Ishikawa (cell line): ENCODE measurements at regions not wholly inside any gene's neighbourhood (a gene's known extent, or its start where the extent isn't known, plus 50 kb on each side); places are given as distances from the start of the nearest gene placed in this dataset.
A peak's percentile ranks its signal among the peaks of the same experiment; 100 is the strongest.

Experiments
- CEBPB ChIP-seq: IDR thresholded peaks from 2 replicates; pipeline ENCODE4 v1.6.1; 2012
- EGR1 ChIP-seq: IDR thresholded peaks from 2 replicates; pipeline ENCODE4 v1.6.1; 2012
- EP300 ChIP-seq: IDR thresholded peaks from 2 replicates; pipeline ENCODE4 v1.6.1; 2012; ENCODE audit warnings: borderline replicate concordance
- FOXM1 ChIP-seq: IDR thresholded peaks from 2 replicates; pipeline ENCODE4 v1.6.1; 2012; ENCODE audit warnings: low read depth, borderline replicate concordance
- NFIC ChIP-seq: IDR thresholded peaks from 2 replicates; pipeline ENCODE4 v1.6.1; 2012
- RAD21 ChIP-seq: IDR thresholded peaks from 2 replicates; pipeline ENCODE4 v1.6.1; 2012; ENCODE audit warnings: low read depth
- TAF1 ChIP-seq: IDR thresholded peaks from 2 replicates; pipeline ENCODE4 v1.6.1; 2012; ENCODE audit warnings: low read depth, mild to moderate bottlenecking
- TCF12 ChIP-seq: IDR thresholded peaks from 2 replicates; pipeline ENCODE4 v1.6.1; 2012; ENCODE audit warnings: low read depth
- TEAD4 ChIP-seq: IDR thresholded peaks from 2 replicates; pipeline ENCODE4 v1.6.1; 2012
- YY1 ChIP-seq: IDR thresholded peaks from 2 replicates; pipeline ENCODE4 v1.6.1; 2012; ENCODE audit warnings: low read depth
- ZBTB7A ChIP-seq: IDR thresholded peaks from 2 replicates; pipeline ENCODE4 v1.6.1; 2012; ENCODE audit warnings: low read depth
- TF ChIP-seq, protein P1 (sequence below): IDR thresholded peaks from 2 replicates; pipeline ENCODE4 v1.6.1; 2012
- TF ChIP-seq, protein P2 (sequence below): IDR thresholded peaks from 2 replicates; pipeline ENCODE4 v1.6.1; 2012; ENCODE audit warnings: low read depth, mild to moderate bottlenecking
- TF ChIP-seq, protein P3 (sequence below): IDR thresholded peaks from 2 replicates; pipeline ENCODE4 v1.6.1; 2012

DNA sequence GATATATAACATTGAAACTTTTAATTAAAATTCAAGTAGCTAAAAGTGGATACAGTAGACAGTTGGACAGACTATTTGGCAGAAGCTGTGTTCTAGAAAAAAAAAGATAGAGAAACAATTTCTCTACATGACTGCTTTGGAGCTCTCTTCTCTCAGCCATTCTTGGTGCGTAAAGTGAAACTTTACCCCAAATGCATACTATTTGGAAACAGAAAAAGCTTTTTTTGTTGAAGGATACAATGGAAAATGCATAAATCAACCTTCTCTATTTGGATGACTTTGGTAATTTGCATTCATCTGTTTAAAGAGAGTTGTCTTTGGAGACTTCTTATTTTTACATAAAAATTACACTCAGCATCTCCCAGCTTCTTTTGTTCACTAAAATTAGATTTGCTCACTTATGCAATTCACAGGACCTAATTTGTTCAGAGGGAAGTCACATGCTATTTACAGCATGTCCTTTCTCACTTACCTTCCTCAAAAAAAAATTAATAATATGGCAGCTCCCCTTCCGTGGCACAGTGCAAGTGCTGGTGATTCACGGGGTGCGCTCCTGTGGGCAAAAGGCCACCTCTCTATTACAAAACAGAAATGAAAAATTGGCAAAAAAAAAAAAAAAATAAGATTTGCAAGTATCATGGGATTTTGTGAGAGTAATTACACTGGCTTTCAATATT is 498.9 kb downstream of the RERGL start:
- TF ChIP-seq TAF1 (no peak), FOXM1 (no peak), RAD21 (no peak)

DNA sequence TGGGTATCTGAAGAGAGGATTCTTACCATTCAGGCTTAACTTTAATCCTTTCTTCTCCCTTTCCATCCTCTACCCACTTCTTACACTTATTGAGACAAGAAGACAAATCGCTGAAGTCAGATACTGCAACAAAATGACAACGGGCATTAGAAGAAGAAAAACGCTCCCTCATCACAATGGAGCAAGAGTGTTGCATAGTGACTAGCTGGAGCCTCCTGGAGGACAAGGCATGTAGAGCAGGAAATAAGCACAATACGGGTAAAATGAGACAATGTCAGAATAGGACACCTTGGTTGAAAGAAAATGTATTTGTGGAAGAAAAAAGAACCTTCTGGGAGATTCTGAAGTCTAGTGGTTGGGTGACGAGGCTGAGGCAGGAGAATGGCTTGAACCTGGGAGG is 501.0 kb downstream of the RERGL start:
- no peak for TF ChIP-seq ZBTB7A
- TF ChIP-seq RAD21 = peak; percentile 72
- TF ChIP-seq, protein P1, sequence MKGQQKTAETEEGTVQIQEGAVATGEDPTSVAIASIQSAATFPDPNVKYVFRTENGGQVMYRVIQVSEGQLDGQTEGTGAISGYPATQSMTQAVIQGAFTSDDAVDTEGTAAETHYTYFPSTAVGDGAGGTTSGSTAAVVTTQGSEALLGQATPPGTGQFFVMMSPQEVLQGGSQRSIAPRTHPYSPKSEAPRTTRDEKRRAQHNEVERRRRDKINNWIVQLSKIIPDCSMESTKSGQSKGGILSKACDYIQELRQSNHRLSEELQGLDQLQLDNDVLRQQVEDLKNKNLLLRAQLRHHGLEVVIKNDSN = no peak

DNA sequence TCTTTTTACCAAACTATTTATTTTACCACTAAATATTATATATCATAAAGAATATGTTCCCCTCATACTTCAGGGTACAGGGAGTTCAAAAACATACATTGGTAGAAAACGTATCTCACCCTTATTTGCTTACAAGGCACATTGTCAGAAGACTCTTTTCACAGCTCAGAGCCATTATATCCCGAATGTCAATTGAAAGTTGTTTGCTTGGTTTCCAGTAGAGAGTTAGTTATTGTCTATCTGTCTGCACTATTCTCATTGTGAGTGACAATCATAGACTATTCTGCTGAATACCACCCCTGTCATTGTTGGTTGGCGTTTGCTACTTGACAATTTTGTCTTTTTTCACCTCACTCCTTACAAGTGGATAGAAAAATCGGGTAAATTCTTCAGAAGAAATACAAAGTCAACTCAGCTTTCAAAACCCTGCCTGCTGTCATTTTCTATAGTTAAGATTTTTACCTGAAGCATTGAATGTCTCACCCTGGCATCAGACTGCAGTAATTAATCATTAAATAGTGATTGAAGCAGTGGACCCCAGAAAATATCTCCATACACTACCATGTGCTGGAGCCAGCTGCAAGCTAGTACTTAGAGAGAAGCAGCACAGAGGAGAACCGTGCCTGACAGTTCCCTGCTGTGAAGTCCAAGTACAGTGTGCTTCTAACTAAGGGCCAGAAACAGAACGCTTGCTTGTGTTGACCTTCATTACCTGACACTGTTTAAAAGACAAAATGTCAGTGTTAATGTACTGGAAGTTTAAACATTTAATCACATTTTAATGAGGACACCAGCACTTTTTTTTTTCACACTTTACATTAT is 510.6 kb downstream of the RERGL start:
- no peak for TF ChIP-seq YY1
- no peak for TF ChIP-seq TCF12
- no peak for TF ChIP-seq EP300
- no peak for TF ChIP-seq NFIC
- TF ChIP-seq EGR1 = no peak

DNA sequence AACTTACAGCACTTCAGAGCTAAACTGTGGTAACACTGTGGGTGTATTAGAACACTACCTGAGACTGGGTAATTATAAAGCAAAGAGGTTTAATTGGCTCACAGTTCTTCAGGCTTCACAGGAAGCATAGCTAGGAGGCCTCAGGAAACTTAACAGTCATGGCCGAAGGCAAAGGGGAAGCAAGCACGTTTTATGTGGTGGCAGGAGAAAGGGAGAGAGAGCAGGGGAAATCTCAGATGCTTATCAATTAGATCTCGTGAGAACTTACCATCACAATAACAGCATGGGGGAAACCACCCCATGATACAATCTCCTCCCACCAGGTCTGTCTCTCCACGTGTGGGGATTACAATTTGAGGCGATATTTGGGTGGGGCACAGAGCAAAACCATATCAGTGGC is 512.6 kb downstream of the RERGL start:
- no peak for TF ChIP-seq NFIC
- TF ChIP-seq TEAD4 = no peak
- TF ChIP-seq, protein P2, sequence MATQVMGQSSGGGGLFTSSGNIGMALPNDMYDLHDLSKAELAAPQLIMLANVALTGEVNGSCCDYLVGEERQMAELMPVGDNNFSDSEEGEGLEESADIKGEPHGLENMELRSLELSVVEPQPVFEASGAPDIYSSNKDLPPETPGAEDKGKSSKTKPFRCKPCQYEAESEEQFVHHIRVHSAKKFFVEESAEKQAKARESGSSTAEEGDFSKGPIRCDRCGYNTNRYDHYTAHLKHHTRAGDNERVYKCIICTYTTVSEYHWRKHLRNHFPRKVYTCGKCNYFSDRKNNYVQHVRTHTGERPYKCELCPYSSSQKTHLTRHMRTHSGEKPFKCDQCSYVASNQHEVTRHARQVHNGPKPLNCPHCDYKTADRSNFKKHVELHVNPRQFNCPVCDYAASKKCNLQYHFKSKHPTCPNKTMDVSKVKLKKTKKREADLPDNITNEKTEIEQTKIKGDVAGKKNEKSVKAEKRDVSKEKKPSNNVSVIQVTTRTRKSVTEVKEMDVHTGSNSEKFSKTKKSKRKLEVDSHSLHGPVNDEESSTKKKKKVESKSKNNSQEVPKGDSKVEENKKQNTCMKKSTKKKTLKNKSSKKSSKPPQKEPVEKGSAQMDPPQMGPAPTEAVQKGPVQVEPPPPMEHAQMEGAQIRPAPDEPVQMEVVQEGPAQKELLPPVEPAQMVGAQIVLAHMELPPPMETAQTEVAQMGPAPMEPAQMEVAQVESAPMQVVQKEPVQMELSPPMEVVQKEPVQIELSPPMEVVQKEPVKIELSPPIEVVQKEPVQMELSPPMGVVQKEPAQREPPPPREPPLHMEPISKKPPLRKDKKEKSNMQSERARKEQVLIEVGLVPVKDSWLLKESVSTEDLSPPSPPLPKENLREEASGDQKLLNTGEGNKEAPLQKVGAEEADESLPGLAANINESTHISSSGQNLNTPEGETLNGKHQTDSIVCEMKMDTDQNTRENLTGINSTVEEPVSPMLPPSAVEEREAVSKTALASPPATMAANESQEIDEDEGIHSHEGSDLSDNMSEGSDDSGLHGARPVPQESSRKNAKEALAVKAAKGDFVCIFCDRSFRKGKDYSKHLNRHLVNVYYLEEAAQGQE = no peak
- no peak for TF ChIP-seq TCF12
- TF ChIP-seq EGR1 = no peak

DNA sequence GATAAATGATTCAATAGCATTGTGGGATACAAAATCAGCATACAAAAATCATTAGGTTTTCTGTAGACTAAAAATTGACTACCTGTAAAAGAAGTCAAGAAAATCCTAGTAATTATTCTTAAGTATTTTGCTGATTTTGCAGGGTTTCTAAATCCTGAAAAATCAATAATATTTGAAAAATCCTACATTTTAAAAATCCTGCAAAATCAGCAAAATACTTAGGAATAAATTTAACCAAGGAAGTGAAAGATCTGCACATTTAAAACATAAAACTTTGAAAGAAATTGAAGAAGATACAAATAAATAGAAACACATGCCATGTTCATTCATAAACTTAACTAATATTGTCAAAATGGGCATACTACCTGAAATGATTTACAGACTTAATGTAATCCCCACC is 517.7 kb downstream of the RERGL start:
- no peak for TF ChIP-seq TAF1
- TF ChIP-seq, protein P2 = no peak
- TF ChIP-seq CEBPB = no peak

DNA sequence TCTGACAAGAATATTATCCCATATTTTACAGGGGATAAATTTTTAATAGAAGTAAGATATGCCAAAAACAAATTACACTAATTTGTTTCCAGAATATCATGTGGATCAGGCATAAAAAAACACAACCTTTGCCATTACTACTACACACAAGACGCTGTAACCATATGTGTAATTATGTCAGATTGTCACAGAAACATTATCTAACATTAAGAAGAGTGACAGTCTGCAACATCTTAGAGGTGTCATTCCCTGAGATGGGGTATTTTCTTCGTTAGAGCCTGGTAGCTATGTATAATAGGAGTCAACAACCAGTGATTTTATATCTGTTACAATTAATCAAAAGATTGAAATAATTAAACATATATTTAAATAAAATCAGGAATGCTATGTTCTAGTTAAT is 518.9 kb downstream of the RERGL start:
- no peak for TF ChIP-seq ZBTB7A
- TF ChIP-seq TAF1 = no peak
- TF ChIP-seq YY1 = no peak

DNA sequence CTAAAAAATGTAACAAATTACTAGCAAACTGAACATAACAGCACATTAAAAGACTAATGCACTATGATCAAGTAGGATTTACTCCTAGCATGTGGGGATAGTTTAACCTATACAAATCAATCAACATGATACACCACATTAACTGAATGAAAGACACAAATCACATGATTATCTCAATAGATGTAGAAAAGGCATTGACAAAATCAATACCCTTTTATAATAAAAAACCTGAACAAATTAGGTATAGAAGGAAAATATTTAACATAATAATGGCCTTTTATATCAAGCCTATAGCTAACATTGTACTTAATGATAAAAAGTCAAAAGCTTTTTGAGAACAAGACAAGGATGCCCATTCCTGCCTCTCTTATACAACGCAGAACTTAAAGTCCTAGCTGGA is 540.0 kb downstream of the RERGL start:
- TF ChIP-seq CEBPB (no peak), TCF12 (no peak)
- TF ChIP-seq, protein P3, sequence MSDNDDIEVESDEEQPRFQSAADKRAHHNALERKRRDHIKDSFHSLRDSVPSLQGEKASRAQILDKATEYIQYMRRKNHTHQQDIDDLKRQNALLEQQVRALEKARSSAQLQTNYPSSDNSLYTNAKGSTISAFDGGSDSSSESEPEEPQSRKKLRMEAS = no peak

DNA sequence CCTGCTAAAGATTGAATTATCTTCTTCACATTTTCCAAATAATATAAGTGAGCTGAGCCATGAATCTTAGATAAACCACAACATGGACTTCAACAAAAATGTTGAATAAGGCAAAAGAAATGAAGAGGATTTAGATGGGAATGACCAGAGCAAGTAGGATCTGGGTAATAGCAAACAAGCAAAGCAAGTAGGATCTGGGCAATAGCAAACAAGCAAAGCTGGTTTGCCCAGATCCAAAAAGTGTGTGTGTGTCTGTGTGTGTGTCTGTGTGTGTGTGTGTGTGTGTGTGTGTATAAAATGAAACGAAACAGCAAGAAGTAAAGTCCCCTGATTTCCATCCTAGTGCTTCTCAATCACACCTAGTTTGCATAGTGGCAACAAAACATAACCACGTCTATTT is 549.1 kb downstream of the RERGL start:
- no peak for TF ChIP-seq RAD21

DNA sequence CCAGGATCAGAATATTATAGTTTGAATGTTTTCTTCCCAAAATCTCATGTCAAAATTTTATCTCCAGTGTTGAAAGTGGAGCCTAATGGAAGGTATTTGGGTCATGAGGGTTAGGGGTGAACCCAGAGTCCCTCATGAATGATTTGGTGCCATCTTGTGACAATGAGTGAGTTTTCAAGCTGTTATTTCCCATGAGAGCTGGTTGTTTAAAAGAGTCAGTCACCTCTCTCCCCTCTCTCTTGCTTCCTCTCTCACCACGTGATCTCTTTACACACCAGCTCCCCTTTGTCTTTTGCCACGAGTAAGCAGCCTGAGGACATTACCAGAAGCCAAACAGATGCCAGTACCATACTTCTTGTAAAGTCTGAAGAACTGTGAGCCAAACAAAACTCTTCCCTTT is 561.6 kb downstream of the RERGL start:
- no peak for TF ChIP-seq EGR1
- peak; percentile 50 for TF ChIP-seq RAD21
